Right atrium auricular region (tissue), 2 donors: ENCODE measurements at regions not wholly inside any gene's neighbourhood (a gene's known extent, or its start where the extent isn't known, plus 50 kb on each side); places are given as distances from the start of the nearest gene placed in this dataset.
"Not testable (repeated sequence)": the region's sequence is repeated elsewhere in the genome, so short reads cannot be mapped to it uniquely, and the experiment has no call there.

ENCODE experiments used
- DNase-seq: peaks from one replicate; pipeline ENCODE4 v3.0.0-alpha.2; 2019; ENCODE audit warnings: low spot score
- H3K27ac ChIP-seq, 2 donors: fragments of 200-600 bp; sonication (generic); 1 replicate in 1 of 2; 2 replicates in 1 of 2; pipeline ENCODE4 v1.5.1; 2016 to 2019
- H3K27me3 ChIP-seq, 2 donors: fragments of 200-600 bp; sonication (generic); one replicate each; pipeline versions ENCODE4 v1.5.1 to v1.6.0; 2017 to 2019
- H3K36me3 ChIP-seq: fragments of 200-600 bp; sonication (generic); one replicate; pipeline ENCODE4 v1.5.1; 2016
- H3K4me1 ChIP-seq, 2 donors: fragments of 200-600 bp; sonication (generic); one replicate each; pipeline versions ENCODE4 v1.5.1 to v1.6.0; 2017 to 2019
- H3K4me3 ChIP-seq, 2 donors: fragments of 200-600 bp; sonication (generic); 1 replicate in 1 of 2; 2 replicates in 1 of 2; pipeline ENCODE4 v1.5.1; 2017 to 2019; ENCODE audit warnings: mild to moderate bottlenecking in 1 of 2, moderate library complexity in 1 of 2
- H3K9me3 ChIP-seq, 2 donors: fragments of 200-600 bp; sonication (generic); one replicate each; pipeline ENCODE4 v1.5.1; 2019
- TF ChIP-seq, protein P1 (sequence below), 2 donors: fragments of 200-600 bp; sonication (generic); IDR thresholded peaks; one replicate each; pipeline ENCODE4 v1.5.1; 2019; ENCODE audit warnings: antibody characterized with exemption in 2 of 2

- TF ChIP-seq, protein P1, sequence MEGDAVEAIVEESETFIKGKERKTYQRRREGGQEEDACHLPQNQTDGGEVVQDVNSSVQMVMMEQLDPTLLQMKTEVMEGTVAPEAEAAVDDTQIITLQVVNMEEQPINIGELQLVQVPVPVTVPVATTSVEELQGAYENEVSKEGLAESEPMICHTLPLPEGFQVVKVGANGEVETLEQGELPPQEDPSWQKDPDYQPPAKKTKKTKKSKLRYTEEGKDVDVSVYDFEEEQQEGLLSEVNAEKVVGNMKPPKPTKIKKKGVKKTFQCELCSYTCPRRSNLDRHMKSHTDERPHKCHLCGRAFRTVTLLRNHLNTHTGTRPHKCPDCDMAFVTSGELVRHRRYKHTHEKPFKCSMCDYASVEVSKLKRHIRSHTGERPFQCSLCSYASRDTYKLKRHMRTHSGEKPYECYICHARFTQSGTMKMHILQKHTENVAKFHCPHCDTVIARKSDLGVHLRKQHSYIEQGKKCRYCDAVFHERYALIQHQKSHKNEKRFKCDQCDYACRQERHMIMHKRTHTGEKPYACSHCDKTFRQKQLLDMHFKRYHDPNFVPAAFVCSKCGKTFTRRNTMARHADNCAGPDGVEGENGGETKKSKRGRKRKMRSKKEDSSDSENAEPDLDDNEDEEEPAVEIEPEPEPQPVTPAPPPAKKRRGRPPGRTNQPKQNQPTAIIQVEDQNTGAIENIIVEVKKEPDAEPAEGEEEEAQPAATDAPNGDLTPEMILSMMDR (IDR thresholded peaks at IDR 0.05) = no peak
- Histone ChIP-seq H3K4me3 (no peak overlapping the region), H3K27ac (no peak overlapping the region), H3K4me1 (no peaks in the 10 kb centered on the region), H3K27me3 (no peaks in the 10 kb centered on the region), H3K9me3 (no peaks in the 10 kb centered on the region), H3K36me3 (no peaks in the 10 kb centered on the region)
- DNase-seq = no peak
Observed at GRCh38 chr18:78429127-78430108, 550.2 kb upstream of the SALL3 start.

- TF ChIP-seq, protein P1 (IDR thresholded peaks at IDR 0.05) = no peak
- no peak overlapping the region for H3K27ac ChIP-seq
- H3K4me3 ChIP-seq = no peak overlapping the region
- H3K27me3 ChIP-seq = no peaks in the 10 kb centered on the region
- no peak for DNase-seq
- H3K9me3 ChIP-seq = no peaks in the 10 kb centered on the region
- H3K36me3 ChIP-seq = no peaks in the 10 kb centered on the region
- no peaks in the 10 kb centered on the region for H3K4me1 ChIP-seq
Observed at GRCh38 chr18:78430131-78430758, 549.4 kb upstream of the SALL3 start.

DNA sequence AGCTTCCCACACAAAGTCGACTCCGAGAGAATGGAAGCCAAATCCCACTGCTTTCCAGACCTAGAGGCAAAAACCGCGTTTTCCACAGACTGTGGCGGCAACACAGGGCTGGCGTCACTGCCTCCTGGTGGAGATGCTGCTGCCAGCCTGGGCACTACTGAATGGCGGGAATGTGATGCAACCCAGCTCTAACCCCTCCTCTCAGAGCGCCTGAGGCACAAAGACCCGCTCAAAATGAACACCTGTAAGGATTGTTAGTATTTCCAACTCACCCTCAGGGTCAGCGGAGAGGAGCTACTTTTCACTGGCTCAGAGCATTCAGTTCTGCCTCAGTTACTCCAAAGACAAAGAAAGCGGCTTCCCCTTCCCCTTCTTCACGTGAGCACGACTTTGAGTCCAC lies 548.0 kb upstream of the SALL3 start:
- TF ChIP-seq, protein P1 (IDR thresholded peaks at IDR 0.05) = no peak
- H3K4me1 ChIP-seq = no peaks in the 10 kb centered on the region
- no peaks in the 10 kb centered on the region for H3K9me3 ChIP-seq
- no peak overlapping the region for H3K4me3 ChIP-seq
- H3K36me3 ChIP-seq = no peaks in the 10 kb centered on the region
- H3K27me3 ChIP-seq = no peaks in the 10 kb centered on the region
- DNase-seq = no peak
- H3K27ac ChIP-seq = no peak overlapping the region

DNA sequence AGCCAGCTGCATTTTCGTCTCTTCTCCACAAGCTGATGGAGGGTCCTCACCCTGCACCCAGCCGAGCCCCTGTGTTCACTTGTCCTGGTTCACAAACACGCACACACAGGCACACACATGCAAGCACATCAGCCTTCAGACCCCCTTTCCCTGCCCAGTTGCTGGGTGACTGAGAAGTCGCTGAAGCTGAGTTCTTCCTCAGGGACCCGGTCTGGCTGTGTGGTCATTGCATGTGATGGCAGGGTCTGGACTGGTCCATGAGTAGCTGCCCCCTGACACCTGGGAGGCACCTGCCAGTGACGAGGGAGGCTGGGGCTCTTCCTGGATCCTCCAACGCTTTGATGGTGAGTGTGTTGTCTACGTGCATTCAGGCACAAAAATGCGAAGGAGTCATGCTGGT lies 546.1 kb upstream of the SALL3 start:
- Histone ChIP-seq H3K36me3 (no peaks in the 10 kb centered on the region), H3K9me3 (no peaks in the 10 kb centered on the region), H3K27me3 (no peaks in the 10 kb centered on the region), H3K4me1 (no peaks in the 10 kb centered on the region), H3K4me3 (no peak overlapping the region), H3K27ac (no peak overlapping the region)
- TF ChIP-seq, protein P1 (IDR thresholded peaks at IDR 0.05) = no peak
- DNase-seq = no peak

DNA sequence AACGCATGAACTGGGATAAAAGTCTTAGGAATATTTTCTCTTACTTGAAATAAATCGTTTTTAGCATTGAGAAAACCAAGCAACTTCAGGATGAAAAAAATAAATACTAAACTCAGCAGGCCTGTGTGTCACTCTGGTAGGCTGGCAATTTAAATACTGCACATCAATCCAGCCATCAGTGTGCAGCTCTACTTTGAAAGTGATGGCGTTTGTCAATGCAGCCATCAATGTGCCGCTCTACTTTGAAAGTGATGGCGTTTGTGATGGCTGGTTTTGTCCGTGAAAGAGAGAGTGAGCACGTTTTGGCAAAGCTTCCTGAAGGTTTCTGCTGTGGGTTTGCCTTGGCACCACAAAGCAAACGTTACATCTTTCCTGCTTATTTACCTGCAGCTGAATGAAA lies 543.5 kb upstream of the SALL3 start:
- TF ChIP-seq, protein P1 (IDR thresholded peaks at IDR 0.05) = no peak
- Histone ChIP-seq H3K4me1 (no peaks in the 10 kb centered on the region), H3K27ac (no peak overlapping the region), H3K36me3 (no peaks in the 10 kb centered on the region), H3K9me3 (no peaks in the 10 kb centered on the region), H3K4me3 (no peak overlapping the region), H3K27me3 (no peaks in the 10 kb centered on the region)
- DNase-seq = no peak

- not testable (repeated sequence) for H3K9me3 ChIP-seq, H3K27ac ChIP-seq, H3K36me3 ChIP-seq, H3K4me3 ChIP-seq, H3K4me1 ChIP-seq, DNase-seq, H3K27me3 ChIP-seq
Observed at GRCh38 chr18:78438235-78438634, 541.4 kb upstream of the SALL3 start.
